ENCODE measurements at regions not wholly inside any gene's neighbourhood (a gene's known extent, or its start where the extent isn't known, plus 50 kb on each side); places are given as distances from the start of the nearest gene placed in this dataset.

DNA sequence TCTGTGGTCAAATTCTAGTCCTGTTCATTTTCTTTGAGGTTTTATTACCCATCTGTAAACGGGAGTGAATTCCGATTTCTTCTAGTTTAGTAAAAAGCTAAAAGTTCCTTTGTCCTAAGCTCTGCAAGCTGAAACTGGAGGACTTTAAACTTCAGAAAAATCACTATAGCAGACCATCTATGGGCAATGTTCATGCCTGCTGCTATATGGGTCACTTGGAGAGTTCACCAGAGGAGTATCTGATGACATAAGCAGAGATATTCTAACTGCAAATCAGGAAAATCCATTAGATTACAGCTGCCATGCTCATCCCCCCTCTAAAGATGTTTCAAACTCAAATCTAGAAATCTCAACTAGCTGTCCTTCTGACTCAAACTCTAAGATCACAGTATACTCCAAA, 193.0 kb upstream of the RTL1 start:
- no peaks in the 10 kb centered on the region for H3K4me1 ChIP-seq
- peaks cover 7 to 17% (median 13%) of the 10 kb centered on the region in 4 donors for H3K9me3 ChIP-seq
- no peak overlapping the region for H3K27ac ChIP-seq
- 82 to 96% (median 89%) methylated on average over 2 of the region's 2 CpGs for WGBS, 5 donors
- TF ChIP-seq, protein P1, sequence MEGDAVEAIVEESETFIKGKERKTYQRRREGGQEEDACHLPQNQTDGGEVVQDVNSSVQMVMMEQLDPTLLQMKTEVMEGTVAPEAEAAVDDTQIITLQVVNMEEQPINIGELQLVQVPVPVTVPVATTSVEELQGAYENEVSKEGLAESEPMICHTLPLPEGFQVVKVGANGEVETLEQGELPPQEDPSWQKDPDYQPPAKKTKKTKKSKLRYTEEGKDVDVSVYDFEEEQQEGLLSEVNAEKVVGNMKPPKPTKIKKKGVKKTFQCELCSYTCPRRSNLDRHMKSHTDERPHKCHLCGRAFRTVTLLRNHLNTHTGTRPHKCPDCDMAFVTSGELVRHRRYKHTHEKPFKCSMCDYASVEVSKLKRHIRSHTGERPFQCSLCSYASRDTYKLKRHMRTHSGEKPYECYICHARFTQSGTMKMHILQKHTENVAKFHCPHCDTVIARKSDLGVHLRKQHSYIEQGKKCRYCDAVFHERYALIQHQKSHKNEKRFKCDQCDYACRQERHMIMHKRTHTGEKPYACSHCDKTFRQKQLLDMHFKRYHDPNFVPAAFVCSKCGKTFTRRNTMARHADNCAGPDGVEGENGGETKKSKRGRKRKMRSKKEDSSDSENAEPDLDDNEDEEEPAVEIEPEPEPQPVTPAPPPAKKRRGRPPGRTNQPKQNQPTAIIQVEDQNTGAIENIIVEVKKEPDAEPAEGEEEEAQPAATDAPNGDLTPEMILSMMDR (IDR thresholded peaks at IDR 0.05), result no peak
- no peak for TF ChIP-seq POLR2A (IDR thresholded peaks at IDR 0.05)
- TF ChIP-seq EP300 (IDR thresholded peaks at IDR 0.05), result no peak
- no peak for TF ChIP-seq POLR2AphosphoS5 (IDR thresholded peaks at IDR 0.05)
- peaks cover 0 to 24% (median 0%) of the 10 kb centered on the region in 3 donors for H3K27me3 ChIP-seq
- no peak for DNase-seq
- no peak overlapping the region for H3K4me3 ChIP-seq
- no peaks in the 10 kb centered on the region for H3K36me3 ChIP-seq
- intact Hi-C loops (cut with DNase I; ENCODE audit: low total_unique reads), result no loop called here

DNA sequence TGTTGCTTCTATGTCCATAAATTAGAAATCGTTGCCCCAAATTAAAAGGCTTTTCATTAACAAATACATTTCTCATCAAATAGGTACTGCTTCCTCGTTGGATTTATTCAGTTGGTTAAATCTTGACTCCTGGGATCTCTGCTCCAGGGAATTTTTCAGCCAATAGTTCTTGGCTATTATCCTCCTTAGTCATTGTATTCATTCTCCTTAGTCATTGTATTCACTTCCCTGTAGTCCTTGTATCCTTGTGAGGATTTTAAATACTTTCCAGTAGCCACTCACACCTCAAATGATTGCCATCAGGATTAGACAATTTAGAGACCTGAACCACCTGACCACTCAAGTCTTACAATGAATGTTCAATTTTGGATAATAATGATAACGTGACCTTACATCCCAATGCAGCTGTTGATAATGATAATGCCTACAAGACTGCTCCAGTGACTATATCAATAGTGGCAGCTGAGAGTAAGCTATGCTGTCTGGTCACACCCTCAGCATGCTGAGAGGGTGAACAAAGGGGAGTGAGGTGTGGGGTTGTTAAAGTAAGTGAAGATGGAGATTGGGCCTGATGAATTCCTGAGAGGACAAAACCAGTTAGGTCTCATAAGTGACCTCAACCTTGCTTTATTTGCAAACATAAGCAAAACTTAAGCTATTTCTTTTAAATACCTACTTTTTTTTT, 193.7 kb upstream of the RTL1 start:
- H3K36me3 ChIP-seq, result no peaks in the 10 kb centered on the region
- no peaks in the 10 kb centered on the region for H3K4me1 ChIP-seq
- TF ChIP-seq POLR2A (IDR thresholded peaks at IDR 0.05) (no peak), EP300 (IDR thresholded peaks at IDR 0.05) (no peak), POLR2AphosphoS5 (IDR thresholded peaks at IDR 0.05) (no peak)
- TF ChIP-seq, protein P1 (IDR thresholded peaks at IDR 0.05), result no peak
- DNase-seq, result no peak
- WGBS, 5 donors, result 55 to 69% (median 61%) methylated on average over 3 of the region's 3 CpGs
- H3K27me3 ChIP-seq, result peaks cover 0 to 24% (median 0%) of the 10 kb centered on the region in 3 donors
- H3K27ac ChIP-seq, result no peak overlapping the region
- intact Hi-C loops (cut with DNase I; ENCODE audit: low total_unique reads), result no loop called here
- peaks cover 7 to 17% (median 13%) of the 10 kb centered on the region in 4 donors for H3K9me3 ChIP-seq
- H3K4me3 ChIP-seq, result no peak overlapping the region

DNA sequence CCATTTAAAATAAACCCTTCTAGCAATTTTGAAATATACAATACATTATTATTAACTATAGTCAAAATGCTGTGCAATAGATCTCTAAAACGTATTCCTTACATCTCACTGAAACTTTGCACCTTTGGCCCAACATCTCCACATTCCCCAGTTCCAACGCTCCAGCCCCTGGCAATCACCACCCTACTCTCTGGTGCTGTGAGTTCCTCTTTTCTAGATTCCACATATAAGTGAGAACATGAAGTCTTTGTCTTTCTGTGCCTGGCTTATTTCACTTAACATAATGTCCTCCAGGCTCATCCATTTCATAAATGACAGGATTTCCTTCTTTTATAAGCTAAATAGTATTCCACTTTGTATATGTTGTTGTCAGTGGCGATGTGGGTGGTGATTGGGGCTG, 194.7 kb upstream of the RTL1 start:
- H3K4me3 ChIP-seq, result no peak overlapping the region
- no peak for TF ChIP-seq POLR2AphosphoS5 (IDR thresholded peaks at IDR 0.05)
- WGBS, 5 donors, result 61 to 78% (median 71%) methylated on average over 3 of the region's 3 CpGs

DNA sequence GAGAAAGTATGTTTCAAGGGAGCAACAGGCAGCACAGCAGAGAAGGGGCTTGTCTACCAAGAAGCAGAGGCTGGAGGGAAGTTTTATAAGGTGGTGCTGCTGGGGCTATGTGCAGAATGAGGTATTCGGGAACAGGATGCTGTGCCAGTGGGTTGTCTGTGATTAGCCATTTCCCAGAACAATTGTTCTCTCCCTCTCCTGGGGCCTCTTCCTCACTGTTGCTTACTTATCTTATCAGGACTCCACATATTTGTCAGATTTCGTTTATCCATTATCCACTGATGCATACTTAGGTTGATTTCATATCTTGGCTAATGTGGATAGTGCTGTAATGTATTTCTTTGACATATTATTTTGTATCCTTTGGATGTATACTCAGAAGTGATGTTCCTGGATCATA, 195.1 kb upstream of the RTL1 start:
- H3K4me1 ChIP-seq, result no peaks in the 10 kb centered on the region
- 14 to 33% (median 30%) methylated on average over 2 of the region's 2 CpGs for WGBS, 5 donors
- peaks cover 7 to 17% (median 13%) of the 10 kb centered on the region in 4 donors for H3K9me3 ChIP-seq
- no peak for TF ChIP-seq EP300 (IDR thresholded peaks at IDR 0.05)
- TF ChIP-seq POLR2AphosphoS5 (IDR thresholded peaks at IDR 0.05), result no peak
- TF ChIP-seq, protein P1 (IDR thresholded peaks at IDR 0.05), result no peak
- TF ChIP-seq POLR2A (IDR thresholded peaks at IDR 0.05), result no peak
- H3K27ac ChIP-seq, result no peak overlapping the region
- peaks cover 0 to 37% (median 0%) of the 10 kb centered on the region in 3 donors for H3K27me3 ChIP-seq
- H3K4me3 ChIP-seq, result no peak overlapping the region
- intact Hi-C loops (cut with DNase I; ENCODE audit: low total_unique reads), result no loop called here
- H3K36me3 ChIP-seq, result no peaks in the 10 kb centered on the region
- DNase-seq, result no peak

More for the DNA sequence above, 194.7 kb upstream of the RTL1 start:
- peaks cover 0 to 32% (median 0%) of the 10 kb centered on the region in 3 donors for H3K27me3 ChIP-seq
- no peak overlapping the region for H3K27ac ChIP-seq
- H3K4me1 ChIP-seq, result no peaks in the 10 kb centered on the region
- no peak for DNase-seq
- intact Hi-C loops (cut with DNase I; ENCODE audit: low total_unique reads), result no loop called here
- peaks cover 7 to 17% (median 13%) of the 10 kb centered on the region in 4 donors for H3K9me3 ChIP-seq
- no peaks in the 10 kb centered on the region for H3K36me3 ChIP-seq

DNA sequence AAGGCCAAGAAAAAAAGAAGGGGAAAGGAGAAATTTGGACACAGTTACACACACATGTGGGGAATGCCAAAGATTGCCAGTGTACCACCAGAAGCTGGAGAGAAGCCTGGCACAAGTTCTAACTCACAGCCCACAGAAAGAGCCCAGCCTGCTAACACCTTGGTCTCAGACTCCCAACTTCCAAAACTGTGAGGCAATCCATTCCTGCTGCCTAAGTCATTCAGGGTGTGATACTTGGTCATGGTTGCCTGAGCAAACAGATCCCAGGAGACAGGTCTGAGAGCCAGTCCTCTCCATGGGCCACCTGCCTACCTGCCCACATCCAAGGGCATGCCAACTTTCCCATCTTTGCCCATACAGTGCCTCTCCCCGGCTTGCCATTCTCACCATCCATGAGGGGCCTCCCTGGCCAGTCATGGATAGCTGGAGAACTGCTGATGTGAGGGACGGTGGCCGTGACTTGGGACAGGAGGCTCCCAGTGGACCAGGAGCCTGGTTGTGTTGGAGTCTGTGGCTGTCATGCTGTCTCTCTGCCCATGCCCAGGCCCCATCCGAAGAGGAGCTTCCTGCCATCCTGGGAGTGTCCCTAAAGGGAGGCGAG, 198.0 kb upstream of the RTL1 start:
- 80 to 94% (median 87%) methylated on average over 5 of the region's 5 CpGs for WGBS, 5 donors
- Histone ChIP-seq H3K4me3 (no peak overlapping the region), H3K27me3 (peaks cover 0 to 18% (median 0%) of the 10 kb centered on the region in 3 donors), H3K4me1 (no peaks in the 10 kb centered on the region), H3K9me3 (peaks cover 7 to 17% (median 13%) of the 10 kb centered on the region in 4 donors), H3K36me3 (no peaks in the 10 kb centered on the region), H3K27ac (no peak overlapping the region)
- DNase-seq, result no peak
- TF ChIP-seq POLR2A (IDR thresholded peaks at IDR 0.05) (no peak), POLR2AphosphoS5 (IDR thresholded peaks at IDR 0.05) (no peak), EP300 (IDR thresholded peaks at IDR 0.05) (no peak)
- TF ChIP-seq, protein P1 (IDR thresholded peaks at IDR 0.05), result no peak
- intact Hi-C loops (cut with DNase I; ENCODE audit: low total_unique reads), result no loop called here
